Eye (tissue), 1 donor: ENCODE measurements at regions not wholly inside any gene's neighbourhood (a gene's known extent, or its start where the extent isn't known, plus 50 kb on each side); places are given as distances from the start of the nearest gene placed in this dataset.
A peak's percentile ranks its signal among the peaks of the same experiment; 100 is the strongest.
"Not testable (repeated sequence)": the region's sequence is repeated elsewhere in the genome, so short reads cannot be mapped to it uniquely, and the experiment has no call there.

ENCODE experiments used
- DNase-seq: peaks from one replicate; pipeline ENCODE4 v3.0.0-alpha.2; 2015

GRCh38 chr11:122604621-122605020, 50.9 kb upstream of the UBASH3B start:
- no peak for DNase-seq

DNA sequence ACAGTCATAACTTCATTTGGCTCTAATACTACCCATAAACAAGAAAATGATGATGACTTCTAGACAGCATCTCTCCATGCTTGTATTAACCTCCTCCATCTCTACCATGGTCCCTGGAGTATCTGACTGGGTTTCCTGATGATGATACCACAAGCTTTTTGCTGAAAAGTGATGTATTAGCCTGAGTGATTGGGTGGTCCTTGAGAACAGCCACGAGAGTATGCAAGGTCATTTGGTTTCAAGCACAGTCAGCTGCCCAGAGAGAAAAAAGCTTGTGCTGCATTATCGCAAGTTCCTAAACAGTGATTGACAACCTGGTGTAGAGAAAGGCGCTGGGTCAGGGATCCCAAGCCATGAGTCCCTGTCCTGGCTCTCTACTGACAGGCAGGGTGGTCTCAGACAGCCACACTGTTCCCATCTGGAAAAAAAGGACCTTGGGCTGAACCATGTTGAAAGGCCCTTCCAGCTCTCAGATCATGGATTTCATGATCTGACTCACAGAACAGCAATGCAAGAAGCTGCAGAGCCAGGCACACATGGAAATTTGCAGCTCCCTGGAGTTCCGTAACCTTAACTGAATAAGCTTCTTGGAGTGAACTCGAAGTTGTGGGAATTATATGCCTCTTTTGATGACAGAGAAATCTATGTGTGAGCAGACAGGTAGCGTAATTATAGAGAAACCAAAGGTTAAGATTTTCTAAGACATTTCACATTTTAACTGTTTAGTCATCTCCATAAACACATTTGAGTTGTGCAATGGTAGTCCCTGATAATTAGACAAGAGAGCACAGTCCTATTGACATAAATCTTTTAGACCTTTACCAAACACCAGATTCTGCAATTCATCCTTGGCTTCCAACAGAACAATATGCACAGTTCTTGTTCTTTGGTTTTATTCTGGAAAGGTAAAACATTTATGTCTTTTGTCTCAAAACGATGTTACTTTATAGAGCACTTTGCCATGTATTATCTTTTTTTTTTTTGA, 54.1 kb upstream of the UBASH3B start:
- peak; percentile 10 for DNase-seq

DNA sequence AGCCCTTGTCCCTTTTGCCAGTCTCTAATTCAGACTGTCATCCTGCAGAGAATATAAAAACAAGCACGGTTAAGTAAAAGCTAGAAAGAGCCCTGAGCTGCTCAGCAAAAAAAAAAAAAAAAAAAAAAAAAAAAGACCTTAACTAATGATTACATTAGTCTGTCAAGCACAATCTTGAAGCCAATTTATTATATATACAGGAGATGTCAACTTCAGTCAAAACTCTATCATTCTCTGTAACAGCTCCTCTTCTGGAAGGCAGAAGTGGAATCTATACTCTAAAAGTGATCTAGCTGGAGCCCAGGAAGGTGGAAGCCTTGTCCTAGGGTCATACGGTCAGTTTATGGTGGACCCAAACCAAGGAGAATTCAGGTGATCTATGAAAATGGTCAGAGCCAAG, 55.2 kb upstream of the UBASH3B start:
- DNase-seq: no peak

- no peak for DNase-seq
Observed at GRCh38 chr11:122599434-122599833, 56.1 kb upstream of the UBASH3B start.

DNA sequence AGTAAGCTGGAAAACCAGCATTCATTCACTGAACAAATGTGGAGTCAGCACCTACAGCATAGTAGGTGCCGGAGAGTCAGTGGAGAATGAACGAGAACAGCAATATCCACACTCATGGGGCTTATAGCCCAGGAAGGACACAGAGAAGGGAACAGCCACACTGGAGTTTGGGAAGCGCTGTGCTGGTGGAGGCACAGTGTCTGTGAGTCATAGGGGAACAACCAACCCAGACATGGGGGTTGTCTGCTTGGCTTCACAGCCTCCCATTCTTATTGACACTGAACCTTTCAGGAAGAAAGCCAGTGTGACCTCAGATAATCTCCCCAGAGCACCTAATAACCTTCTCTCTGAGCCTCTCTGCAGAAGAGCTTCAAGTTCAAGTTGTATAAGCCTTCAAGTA, 56.6 kb upstream of the UBASH3B start:
- DNase-seq: no peak

DNA sequence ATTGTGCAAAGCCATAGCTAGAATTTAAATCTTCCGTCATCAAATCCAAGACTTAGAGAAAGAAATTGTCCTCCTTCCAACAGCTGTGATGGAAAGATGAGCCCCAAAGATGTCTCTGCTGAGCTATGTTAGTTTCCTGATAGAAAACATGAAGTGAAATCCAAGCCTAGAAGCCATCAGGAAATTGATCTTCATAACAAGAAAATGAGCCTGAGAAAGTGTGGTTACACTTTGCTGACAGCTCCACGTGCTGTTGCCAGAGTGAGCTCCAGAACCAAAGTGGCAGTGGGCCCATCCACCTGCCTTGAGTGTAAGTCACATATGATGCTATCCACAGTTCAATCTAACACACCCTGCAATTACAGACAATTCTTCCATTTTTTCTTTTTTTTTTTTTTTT, 58.0 kb upstream of the UBASH3B start:
- no peak for DNase-seq

GRCh38 chr11:122594986-122595645, 60.4 kb upstream of the UBASH3B start:
- DNase-seq: no peak

DNA sequence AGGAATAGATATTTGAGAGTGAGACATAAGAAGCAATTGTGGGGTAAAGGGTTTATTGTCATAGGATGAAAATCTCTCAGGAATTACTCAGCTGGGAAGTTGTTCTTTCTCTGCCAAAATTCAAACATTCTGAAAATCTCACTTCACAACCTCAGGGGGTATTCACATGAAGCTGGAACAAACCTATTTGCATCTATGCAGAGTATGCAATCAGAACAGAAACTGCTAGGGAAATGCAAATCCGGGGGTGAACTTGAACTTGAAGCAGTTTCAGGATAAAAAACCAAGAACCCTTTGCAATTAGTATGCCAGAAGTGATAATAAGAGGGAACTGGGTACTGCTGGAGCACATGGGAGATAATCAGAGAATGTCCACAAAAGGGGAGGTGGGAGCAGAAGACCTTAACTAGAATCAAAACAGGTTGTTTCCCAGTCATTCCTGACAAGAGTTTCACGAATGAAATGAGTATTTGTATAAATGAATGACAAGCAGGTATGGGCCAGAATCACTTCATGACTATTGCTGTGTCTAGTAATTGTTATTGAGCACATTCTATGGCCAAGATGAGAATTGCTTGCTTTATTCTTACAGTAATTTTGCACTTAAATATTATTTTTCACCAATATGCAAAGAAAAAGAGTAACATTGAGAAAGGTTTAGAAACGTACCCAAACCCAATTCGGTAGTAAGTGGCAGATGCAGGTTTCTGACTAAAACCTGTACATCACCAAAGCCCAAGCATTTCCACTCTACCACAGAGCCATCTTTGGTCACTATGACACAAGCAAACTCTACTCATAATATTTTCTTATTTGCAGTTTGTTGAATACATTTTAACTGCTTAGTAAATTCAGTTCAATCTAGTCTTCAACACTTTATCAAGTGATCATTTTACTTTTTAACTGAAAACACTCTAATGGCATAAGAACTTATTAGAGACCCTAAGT, 61.8 kb upstream of the UBASH3B start:
- DNase-seq: no peak

DNA sequence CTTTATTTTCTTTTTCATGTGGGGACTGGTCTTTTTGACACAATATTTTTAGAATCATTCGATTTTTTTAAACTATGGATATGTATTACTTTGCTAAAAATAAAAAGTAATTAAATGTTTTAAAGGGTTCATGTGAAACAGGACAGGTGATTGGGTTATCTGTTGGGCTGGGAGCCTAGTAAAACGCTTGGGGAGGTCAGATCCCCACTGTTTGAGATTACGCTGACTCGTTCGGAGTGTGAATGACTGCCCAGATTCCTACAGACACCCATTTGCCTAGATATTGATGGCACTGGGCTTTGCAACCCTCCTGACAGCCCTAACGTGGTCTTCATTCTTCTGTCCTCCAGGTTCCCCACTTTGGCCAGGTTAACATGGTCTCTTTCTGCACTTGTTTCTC, 62.9 kb upstream of the UBASH3B start:
- DNase-seq: no peak

DNA sequence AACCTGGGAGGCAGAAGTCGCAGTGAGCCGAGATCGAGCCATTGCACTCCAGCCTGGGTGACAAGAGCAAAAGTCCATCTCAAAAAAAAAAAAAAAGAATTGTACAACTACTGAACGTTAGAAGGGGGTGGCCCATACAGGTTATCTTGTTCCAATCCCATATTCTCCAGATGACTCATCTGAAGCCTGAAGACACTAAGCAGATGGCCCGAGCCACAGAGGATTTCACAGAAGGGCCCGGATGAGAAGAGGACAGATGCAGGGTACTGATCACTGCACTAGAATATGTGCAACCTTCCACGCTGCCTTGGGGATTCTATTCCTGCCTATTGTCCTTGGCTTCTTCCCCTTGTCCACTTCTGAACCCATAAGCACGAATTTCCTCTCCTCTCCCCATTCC, 70.9 kb upstream of the UBASH3B start:
- no peak for DNase-seq

GRCh38 chr11:122580071-122580470, 75.5 kb upstream of the UBASH3B start:
- not testable (repeated sequence) for DNase-seq

DNA sequence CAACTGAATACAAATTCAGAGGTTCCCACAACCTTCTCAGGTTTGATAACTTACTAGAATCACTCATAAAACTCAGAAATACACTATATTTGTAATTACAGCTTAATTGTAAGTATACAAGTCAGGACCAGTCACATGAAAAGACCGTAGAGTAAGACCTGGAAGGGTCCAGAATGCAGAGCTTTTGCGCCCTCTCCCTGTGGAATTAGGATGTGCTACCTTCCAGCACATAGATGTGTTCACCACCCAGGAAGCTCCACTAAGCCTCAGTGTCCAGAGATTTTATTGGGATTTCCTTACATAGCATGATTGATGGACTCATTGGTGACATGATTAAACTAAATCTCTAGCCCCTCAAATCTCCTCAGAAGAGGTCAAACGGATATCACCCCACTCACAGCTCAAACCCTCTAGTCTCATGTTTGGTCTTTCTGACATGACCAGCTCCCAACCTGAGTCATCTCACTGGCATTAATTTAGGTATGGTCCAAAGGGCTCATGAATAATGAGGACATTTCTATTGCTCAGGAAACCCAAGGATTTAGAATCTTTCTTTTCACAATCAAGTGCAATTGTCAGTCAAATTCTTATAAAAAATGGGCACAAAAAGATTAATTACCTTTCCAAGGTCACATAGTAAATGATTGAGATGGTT, 77.2 kb upstream of the UBASH3B start:
- DNase-seq: no peak

DNA sequence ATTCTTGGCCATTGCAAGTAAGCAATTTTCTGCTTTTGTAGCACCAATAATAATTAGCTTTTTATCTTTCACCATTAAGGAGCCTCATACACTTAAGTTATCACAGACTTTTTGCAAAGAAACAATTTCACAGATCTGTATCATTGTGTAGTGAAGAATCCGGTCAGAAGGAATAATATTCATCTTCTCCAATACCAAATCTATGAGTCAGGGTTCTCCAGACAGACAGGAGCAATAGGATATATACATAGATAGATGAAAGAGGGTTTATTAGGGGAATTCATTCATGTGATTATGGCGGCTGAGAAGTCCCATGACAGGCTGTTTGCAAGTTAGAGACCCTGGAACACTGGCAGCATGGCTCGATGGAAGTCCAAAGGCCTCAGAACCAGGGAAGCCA, 82.9 kb upstream of the UBASH3B start:
- DNase-seq: no peak

DNA sequence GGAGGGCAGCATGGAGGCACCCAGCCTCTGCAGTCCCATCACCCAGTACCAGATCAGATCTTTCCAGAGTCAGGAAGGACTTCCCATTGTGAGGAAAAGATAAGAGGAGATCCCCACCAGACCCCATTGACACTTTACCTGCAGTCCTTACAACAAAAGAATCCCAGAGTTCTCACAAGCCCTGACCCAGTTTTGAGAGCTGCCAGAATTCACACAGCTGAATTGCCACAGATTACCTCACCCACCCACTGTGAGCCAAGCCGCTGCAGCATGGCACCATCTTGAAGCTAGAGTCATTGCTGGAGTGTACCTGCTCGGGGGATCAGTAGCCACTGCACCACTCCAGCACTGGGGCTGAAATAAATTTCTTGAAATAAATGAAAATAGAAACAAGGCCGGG, 91.8 kb upstream of the UBASH3B start:
- DNase-seq: no peak

GRCh38 chr11:122559734-122560382, 95.7 kb upstream of the UBASH3B start:
- no peak for DNase-seq

DNA sequence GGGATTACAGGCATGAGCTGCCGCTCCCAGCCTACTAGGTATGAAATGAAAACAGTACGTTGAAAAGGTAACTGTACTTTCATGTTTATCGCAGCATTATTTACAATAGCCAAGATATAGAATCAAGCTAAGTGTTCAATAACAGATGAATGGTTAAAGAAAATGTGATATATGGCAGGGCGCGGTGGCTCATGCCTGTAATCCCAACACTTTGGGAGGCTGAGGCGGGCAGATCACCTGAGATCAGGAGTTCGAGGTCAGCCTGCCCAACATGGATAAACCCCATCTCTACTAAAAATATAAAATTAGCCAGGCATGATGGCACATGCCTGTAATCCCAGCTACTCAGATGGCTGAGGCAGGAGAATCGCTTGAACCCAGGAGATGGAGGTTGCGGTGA, 96.3 kb upstream of the UBASH3B start:
- not testable (repeated sequence) for DNase-seq

DNA sequence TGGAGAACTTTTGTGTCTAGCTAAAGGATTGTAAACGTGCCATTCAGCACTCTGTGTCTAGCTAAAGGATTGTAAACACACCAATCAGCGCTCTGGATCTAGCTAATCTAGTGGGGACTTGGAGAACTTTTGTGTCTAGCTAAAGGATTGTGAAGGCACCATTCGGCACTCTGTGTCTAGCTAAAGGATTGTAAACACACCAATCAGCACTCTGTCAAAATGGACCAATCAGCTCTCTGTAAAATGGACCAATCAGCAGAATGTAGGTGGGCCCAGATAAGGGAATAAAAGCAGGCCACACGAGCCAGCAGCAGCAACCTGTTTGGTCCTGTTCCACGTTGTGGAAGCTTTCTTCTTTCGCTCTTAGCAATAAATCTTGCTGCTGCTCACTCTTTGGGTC, 98.4 kb upstream of the UBASH3B start:
- not testable (repeated sequence) for DNase-seq

DNA sequence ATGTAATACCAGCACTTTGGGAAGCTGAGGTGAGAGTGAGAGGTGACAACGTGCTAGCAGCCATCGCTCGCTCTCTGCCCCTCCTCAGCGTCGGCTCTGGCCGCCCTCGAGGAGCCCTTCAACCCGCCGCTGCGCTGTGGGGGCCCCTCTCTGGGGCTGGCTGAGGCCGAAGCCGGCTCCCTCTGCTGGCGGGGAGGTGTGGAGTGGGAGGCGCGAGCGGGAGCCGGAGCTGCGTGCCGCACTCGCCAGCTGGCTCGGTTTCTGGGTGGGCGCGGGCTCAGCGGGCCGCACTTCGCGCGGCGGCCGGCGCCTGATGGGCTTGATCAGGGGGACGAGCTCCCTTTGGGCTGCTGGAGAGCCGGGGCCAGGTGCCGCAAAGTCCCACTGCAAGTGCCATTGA, 98.9 kb upstream of the UBASH3B start:
- peak; percentile 72 for DNase-seq

- no peak for DNase-seq
Observed at GRCh38 chr11:122538060-122538459, 117.5 kb upstream of the UBASH3B start.

DNA sequence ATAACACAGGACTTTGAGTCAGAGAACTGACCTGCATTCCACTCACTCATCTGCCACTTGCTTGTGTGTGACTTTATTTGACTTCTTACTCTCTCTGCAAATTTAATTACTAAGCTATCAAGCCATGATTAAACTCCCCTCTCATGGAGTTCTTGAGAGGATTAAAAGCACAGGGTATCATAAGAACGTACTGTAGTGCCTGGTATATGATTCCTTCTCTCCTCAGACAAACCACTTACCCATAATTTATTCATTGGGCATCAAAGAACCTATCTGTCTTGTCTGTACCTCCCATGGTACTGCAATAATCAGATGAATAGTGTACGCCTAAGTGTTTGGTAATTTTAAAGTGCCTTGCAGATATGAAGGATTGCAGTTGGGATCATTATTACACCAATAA, 130.6 kb upstream of the UBASH3B start:
- no peak for DNase-seq

DNA sequence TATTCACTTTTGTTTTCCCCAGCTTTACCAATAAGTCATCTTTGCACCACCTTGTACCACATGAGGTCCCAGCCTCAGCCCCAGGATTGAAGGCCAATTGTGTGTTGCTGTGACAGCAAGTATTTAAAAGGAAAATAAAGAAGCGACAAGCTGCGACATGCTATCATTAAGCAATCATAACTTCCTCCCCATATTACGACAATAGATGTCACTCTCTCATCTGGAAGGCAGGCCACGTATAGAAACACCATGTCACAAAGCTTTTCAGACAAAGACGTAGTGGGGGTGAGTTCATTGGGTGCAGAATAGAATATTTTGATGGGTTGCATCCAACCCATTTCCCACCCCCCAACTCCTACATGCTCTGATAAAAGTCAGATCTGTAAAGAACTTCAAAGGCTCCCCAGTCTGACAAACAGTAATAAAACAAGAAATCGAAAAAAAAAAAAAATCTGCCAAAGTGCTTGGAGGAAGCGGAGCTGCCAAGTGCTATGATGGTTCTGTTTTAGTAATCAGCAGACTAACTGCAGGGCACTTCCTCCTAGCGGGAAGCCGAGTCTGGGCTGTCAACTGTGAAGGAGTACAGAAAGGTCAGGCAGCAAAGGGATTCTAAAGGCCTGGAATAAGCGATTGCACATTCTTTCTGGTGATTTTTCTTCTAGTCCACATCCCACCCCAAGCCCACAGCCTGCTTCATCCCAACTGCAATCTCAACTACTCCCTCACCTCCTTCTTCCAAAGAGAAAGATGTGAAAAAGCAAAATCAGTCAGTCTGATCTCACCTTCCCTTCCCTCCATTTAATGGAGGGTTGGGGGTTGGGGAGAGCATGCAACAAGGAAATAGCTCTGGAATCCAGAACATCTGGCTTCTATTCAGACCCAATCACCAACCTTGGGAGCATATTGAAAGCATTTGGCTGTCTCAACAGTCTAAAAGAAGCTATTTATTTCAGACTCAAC, 131.4 kb upstream of the UBASH3B start:
- peak; percentile 75 for DNase-seq
